ENCODE measurements at regions not wholly inside any gene's neighbourhood (a gene's known extent, or its start where the extent isn't known, plus 50 kb on each side); places are given as distances from the start of the nearest gene placed in this dataset.

DNA sequence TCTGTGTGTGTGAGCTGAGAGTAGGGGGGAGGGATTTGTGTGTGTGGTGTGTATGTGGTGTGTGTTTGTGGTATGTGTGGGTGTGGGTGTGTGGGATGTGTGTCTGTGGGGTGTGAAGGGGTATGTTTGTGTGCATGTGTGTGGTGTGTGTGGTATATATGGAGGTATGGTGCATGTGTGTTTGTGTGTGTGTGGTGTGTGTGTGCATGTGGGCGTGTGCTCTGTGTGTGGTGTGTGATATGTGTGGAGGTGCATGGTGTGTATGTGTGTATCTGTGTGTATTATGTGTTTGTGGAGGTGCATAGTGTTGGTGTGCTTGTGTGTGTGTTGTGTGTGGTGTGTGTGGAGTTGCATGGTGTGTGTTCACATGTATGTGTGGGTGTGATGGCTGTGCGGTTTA, 106.0 kb downstream of the CMPK2 start:
- DNase-seq, result no peak

DNA sequence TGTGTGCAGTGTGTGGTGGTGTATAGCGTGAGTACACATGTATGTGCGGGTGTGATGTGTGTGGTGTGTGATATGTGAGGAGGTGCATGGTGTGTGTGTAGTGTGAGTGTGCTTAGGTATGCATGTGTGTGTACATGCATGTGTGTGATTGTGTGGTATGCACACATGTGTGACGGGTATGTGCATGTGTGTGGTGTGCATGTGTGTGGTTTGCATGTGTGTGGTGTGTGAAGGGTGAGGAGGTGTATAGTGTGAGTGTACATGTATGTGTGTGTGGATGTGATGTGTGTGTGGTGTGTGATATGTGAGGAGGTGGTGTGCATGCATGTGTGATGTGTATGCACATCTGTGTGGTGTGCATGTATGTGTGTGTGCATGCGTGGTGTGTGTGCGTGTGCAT, 105.6 kb downstream of the CMPK2 start:
- no peak for DNase-seq

DNA sequence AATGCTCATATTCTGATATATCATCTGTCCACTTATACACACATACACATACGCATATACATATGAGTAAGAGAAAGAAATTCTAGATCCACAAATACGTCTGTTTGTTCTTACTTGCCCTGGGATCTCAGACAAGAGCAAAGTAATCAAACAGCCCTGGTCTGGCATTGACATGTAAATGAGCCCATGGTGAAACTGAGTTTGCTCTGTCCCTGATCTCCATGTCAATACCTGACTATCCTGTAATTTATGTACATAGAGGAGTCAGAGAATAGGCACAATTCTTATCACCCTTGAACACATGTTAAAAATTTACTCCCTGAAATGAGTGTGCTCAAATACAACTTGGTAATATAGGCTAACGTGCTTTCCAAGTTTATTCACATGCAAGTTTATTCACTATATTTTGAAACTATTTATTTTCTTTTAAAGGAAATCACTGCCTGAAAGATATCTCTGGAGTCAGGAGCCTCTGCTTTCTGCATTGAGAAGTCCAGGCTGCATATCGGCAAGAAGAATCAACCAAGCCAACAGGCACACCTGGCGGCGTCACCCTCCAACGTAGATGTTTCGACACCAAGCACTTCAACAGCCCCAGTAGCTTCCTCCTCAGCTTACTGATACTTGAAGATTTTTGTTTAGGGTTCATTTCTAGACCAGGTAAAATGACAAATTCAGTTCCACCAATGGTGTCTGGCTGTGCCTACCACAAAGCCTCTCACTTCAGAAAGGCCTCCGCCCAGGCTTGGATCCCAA, 100.6 kb downstream of the CMPK2 start:
- no peak for DNase-seq

DNA sequence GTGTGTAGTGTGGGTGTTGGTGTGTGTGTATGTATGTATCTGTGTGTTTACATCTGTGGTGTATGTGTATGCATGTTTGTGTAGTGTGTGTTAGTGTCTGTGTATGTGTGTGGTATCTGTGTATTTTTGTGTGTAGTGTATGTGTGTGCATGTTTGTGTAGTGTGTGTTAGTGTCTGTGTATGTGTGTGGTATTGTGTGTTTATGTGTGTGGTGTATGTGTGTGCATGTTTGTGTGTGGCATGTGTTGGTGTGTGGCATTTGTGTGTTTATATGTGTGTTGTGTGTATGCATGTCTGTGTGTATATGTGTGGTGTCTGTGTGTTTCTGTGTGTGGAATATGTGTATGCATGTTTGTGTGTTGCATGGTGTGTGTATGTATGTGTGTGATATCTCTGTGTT, 96.4 kb downstream of the CMPK2 start:
- DNase-seq, result no peak

DNA sequence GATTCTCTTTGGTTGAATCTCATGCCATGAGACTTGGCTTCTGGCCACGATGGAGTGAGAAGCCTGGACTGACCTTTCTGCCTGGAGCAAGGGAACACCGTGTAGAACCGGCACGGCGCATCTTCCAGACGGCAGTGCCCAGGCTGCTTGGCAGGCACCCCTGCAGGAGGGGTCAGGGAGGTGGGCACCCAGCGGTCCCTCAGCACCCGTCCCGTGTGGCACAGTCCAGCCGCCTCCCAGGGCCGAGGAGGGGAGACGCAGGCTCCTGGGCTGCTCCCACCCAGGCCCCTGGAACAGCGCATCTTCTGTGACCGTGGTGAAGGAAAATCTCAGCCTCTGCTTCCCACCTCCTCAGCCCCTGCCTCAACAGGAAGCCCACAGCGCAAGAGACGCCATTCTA, 95.7 kb downstream of the CMPK2 start:
- DNase-seq, result no peak

DNA sequence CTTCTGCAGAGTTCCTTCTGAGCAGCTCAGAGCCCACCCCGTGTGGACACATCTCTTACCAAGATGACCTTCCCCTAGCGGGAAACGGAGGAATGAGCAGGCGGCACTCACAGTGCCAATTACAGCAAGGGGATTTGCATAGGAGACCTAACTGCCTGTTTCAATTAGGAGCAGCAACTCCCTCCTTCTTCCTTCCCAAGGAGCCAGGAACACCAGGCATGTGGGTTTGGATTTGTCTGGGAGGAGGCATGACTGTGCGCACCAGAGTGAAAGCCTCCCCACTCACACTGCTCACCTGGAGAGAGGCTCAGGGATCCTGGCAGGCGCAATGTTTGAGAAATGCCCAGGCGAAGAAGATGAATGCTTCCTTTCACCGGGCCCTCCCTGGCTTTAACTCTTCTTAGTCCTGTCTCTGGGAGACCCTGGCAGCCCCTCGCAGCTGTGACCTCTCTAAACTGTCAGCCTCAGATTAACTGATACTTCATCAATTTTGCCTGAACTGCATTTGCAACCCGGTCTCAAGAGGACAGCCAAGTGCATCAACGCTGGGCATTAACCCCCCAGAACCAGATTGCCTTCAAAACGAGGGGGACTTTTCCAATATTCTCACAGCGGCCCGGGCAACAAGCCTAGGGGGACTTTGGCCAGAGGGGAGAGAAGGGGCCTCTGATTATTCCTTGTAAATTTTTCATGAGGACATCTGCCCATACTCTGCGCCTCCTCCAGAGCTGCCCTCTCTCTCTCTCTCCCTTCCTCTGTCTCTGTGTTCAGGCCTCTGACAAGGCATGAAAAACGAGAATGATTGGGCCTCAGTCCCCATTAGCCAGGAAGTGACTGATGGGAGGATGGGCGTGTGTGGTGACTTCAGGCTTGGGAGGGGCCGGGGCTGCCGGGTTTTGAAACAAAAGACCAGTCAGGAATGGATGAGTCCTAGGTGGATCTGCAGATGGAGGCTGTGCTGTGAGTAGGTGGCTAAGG, 93.8 kb downstream of the CMPK2 start:
- no peak for DNase-seq

DNA sequence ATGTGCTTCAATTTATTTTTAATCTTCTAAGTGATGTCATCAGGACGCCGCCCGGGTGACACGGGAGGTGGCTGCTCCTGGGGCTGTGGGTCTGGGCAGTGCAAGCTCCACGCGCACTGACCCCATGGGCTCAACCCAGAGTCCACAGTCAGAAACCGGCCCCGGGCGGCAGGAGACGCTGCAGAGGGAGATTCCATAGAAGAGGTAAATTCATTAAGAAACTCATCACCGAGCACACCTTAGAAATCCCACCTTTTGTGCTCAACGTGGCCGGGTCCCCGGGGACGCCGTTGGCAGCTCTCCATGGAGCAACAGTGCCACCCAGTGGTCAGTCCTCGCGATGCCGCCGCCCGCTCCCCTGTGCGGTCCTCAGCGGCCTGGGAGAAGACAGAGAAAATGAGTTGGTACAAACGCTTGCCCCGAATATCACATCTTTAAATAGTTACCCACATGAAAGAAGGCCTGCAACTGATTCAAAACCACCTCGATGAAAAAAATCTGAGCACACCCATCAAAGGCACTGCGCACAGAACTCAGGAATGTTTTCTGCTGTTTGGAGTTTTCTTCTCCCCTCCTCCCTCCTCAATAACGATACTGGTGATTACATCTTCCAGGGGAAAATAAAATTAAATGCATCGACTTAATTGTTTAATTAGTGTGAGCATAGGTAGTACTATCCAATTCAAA, 92.6 kb downstream of the CMPK2 start:
- no peak for DNase-seq

DNA sequence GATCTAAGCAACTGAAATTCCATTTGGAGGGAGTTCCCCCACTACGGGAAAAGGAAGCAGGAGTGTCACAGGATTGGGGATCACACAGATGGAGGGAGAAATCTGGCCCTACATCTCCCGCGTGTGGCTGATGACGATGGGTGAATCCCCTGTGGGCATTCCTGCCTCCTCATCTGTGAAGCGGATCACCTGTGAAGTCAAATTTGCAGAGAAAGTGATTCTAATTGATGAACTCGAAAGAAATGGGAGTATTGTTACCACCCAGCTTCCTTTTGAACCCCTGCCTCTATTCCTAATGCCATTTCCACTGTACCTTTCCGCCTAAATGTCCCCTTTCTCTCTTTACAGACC, 92.0 kb downstream of the CMPK2 start:
- DNase-seq, result no peak

DNA sequence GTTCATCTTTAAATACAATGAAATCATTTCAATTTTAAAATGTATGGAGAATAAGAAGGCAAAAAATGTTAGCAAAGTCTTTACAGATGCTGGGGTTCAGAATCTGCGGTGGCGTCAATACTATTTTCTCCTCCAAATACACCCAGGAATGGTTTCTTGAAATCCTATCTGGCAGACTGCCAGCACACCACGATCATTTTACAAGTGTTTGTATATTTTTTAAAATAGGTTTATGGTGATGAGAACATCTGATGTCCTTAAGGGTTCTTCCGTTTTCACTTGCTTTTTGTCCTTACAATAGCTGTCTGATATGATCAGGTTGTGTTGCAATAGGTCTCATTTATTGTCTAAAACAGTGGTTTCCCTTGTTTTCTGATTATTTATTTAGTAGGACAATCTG, 89.6 kb downstream of the CMPK2 start:
- no peak for DNase-seq

DNA sequence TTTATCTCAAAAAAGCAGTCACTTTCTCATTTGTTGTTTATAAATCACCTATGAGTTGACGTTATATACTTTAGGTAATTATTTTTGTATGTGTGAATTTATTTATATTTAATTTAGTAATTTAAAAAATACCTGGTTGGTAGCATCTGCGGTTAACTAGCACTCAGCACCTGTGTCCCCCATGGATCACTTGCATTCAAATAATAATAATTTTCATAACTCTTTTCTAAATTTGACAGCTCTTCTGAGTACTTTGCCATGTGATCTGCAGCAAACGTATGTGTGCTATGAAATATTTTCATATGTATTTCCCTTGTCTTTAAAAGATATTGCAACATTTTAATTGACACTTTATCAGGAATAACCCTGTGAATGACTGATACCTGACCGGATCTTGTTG, 88.1 kb downstream of the CMPK2 start:
- DNase-seq, result no peak

DNA sequence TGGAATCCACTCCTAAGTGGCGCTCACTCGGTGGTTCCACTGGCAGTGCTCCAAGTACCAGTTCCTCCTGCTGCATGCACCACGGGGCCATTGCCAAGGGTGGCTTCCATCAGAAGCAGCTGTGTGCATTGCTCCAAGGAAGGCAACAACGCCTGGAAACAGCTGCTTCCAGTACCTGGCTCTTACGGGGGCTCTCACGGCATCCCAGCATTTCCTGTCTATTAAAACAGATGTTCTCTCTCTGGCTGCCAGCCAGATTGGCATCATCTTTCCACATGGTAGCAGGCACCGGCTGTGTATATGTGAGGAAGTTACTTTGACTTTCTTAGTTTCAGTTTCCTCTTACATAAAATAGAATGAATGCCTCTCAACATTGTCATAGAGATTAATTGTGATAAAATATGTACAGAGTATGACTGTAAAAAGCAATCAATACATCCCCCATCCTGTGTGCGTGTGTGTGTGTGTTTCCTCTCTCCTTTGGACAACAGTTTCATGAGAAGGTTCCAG, 84.9 kb downstream of the CMPK2 start:
- no peak for DNase-seq

DNA sequence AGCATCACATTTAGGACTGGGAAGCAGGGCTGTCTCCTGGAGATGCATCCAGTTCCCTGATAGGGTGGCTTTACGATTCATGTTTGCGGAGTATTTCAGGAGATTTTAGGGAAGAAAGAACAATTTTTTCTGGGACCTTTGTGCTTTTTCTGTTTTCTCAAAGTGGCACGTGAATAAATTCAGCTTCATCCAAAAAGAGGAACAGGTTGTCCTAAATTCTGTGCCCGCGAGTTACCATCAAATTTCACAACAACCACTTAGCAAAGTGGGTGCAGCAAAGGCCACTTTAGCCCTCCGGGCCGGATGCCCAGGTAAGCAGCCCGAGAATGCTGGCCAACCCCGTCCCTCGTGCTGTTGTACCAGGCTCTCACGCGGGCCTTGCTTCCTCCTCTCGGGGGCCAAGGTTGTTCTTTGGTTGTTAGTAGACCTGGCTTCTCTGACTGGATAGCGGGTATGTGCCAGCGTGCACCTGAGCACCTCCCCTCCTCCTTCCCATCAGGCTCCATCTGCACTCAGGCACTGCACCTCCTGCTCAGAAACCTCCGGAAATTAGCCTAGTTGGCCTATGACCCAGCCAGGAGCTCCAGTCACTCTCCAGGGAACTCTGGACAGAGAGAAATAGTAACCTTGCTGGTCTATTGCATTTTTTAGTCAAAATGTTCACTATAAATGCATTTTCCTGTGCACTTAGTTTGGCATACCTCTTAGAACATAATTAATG, 83.0 kb downstream of the CMPK2 start:
- no peak for DNase-seq

DNA sequence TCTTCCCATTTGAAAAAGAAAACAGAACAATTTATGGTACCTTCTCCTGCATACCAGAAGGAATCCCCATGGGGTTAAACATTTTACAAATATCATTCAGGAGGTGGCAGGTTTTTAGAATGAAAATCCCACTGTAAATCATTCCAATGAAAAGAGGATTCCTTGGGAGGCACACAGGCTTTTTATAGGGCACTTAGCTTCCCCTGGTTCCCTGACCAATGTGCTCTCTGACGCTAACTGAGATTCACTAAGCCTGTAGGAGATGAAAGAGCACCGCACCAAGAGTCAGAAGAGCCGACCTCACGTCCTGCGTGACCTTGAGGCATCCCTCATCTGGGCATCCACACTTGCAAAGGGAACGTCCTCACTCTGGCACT, 82.5 kb downstream of the CMPK2 start:
- DNase-seq, result no peak

DNA sequence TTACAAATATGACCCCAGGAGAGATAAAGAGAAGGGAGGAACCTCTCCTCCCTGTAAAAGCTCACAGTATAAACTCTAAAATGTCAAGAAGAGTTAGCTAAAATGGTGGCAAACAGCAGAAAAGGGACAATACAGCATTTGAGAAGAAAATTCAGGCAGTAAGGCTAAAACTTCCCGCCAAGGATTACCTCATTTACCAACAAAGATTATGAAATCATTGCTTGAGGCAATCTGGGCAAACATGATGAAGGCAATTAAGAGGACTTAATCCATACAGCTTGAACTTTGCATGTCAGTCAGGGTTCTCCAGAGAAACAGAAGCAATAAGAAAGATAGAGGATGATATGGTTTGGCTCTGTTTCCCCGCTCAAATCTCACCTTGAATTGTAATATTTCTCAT, 81.4 kb downstream of the CMPK2 start:
- no peak for DNase-seq

DNA sequence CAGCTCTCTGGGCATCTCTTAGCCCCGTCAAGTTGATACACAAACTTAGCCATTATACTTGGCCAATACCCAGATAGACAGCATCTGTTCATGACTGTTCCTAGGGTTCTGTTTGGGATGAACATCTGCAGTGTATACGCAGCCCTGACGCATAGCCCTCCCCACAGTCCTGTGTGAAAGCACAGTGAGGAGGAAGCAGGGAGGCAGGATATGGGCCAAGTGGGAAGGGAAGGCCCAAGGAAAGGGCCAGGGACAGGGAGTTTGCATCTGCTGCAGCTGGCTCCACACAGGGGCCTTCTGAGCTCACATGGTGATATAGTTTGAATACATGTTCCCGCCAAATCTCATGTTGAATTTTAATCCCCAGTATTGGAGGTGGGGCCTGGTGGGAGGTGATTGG, 80.2 kb downstream of the CMPK2 start:
- no peak for DNase-seq

DNA sequence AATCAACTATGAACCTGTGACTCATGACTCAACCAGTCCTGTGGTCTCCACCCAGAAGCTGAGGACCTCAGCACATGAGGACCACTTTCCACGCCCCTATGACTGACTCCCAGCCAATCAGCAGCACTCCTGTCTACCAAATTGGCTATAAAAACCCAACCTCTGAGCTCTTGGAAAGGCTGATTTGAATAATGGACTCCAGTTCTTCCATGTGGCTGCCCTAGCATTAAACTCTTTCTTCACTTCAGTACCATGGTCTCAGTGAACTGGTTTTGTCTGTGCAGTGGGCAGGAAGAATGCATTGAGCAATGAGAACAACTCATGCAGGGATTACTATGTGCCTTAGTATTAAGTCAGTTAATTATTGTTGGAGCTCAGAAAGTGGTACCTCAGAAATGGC, 78.3 kb downstream of the CMPK2 start:
- no peak for DNase-seq

DNA sequence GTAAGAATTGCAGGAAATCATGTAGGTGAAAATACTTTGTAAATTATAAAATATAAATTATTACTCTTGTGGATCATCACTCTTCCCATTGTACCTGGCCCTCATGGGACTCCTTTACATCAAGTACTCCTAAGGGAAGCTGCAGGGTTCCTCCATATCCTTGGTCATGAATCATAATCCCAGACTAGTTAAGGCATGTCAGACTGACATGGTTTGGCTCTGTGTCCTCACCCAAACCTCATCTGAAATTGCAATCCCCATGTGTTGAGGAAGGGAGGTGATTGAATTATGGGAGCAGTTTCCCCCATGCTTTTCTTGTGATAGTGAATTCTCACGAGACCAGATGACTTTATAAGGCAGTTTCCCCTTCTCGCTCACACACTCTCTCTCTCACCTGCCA, 77.1 kb downstream of the CMPK2 start:
- DNase-seq, result no peak

DNA sequence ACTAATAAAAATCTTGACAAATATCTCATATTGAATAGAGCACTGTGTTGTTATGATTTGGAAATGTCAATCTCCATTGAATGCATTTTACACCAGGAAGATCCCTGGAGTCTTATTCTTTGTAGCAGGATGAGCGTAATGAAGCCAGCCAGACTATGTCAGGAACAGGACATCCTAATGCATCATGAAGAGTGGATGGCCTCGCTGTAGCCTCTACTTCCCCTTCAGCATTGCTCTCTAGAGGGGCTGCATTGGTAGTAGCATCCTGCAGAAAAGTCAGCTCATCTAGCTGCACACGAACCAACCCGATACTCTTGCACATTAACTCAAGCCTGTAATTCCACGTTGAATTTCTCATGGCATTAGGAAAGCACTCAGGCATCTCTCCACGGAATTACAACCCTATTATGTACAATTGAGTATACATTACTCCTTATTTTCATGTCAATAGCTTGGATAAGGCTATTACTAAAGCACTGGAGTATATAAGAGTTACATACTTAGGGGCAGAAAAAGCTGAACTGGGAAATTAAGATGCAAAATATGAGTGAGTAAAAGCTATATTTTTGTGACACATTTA, 76.1 kb downstream of the CMPK2 start:
- no peak for DNase-seq

DNA sequence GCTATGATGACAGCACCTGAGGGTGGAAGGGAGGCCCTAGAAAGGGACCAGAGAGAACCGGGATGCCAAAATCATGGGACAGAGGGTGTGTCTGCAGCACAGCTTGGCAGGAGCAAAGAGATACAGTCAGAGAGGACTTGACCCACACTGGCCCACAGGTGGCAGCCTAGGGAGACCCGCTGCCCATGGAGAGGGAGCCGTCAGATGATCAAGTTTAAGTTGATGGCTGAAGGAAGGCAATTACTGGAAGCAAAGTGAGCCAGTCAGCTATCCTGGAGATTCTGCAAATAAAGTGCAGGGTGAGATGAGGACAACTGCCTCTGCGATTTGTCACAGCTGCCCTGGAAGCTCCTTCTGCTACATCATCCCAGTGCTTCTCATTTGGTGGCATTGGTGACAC, 74.0 kb downstream of the CMPK2 start:
- no peak for DNase-seq

DNA sequence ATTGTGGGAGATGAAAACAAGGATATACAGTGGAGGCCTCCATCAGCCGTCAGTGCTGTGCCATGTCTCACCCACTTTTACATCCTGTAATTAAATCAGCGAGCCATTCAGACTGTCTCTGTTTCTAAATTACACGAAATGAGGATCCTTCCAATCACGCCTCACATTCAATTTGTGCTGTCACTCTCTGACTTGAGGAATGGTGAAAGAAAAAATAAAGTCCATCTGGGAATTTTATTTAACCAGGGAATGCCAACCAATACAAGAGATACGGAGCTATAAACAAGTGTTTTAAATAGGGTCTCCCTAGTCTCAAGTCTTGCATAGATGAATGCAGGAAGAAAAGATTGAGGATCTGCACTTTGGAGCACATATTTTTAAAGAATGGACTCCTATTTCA, 72.8 kb downstream of the CMPK2 start:
- DNase-seq, result no peak

DNA sequence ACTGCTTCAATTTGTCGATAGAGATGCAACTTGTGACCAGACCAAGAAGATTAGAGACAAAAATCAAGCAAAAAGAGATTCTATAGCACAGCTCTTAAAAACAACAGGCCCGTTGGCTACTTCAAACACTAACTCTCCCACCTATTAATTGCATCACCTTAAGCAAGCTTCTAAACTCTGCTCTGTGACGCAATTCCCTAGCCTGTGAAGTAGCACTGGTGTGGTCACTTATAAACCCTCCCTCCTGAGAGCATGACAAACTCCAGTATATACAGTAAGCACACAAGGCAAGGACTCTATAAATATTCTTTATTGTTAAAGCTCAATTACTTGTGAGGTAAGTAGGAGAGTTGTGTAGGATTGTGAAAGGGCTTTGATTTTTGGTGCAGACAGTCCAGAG, 72.3 kb downstream of the CMPK2 start:
- no peak for DNase-seq

DNA sequence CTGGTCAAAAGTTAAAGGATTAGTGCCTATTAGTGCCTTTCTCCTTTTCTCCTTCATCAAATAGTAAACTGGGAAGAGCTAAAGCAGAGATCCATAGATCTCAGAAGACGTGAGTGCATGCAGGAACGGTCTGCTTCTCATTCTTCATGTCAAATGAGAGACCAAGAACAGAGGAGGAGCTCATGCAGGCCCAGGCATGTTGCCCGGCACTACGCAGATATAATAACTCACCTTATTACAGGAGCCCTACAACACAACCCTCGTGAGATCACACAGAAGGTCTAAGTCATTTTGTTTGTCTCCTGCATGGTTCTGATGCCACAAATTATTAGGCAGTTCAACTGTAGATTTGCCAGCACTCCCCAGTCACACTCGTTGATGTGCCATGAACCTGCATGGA, 71.8 kb downstream of the CMPK2 start:
- DNase-seq, result no peak

DNA sequence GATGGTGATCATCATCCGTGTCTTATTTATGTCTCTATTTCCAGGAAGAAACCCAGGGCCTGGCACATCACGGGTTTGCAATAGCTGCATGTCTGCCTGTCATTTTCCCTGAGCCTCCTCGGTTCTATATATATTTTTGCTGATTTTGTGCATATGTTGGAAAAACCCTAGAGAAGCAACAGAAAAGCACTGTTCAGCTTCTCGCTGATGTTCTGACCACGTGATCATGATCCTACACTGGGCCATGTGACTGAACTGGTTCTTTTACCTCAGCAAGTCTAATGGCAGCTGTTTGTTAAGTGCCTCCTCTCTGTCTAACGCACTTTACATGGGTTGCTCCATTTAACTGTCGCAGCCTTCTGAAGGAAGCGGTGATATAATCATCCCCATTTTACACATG, 71.3 kb downstream of the CMPK2 start:
- DNase-seq, result no peak

All from NCI-H526 treated with DMSO at 0.1 percent for 48 hours (cell line).